Activated T-helper 17 cell treated with anti-CD3 and anti-CD28 coated beads, Interleukin-2, amount 50 U/mL, for 72 hours (primary cell): ENCODE measurements at regions not wholly inside any gene's neighbourhood (a gene's known extent, or its start where the extent isn't known, plus 50 kb on each side); places are given as distances from the start of the nearest gene placed in this dataset.

Source experiments
- ATAC-seq: fragments of 150-1000 bp; cut with Tn5 transposase; replicated peaks from 2 replicates; pipeline ENCODE4 v1.10.0; 2021; ENCODE audit warnings: mild to moderate bottlenecking, moderate library complexity
- H3K27ac Mint-ChIP-seq: one replicate; pipeline ENCODE4 v1.8.0; 2022; ENCODE audit warnings: mixed read lengths
- H3K27me3 Mint-ChIP-seq: one replicate; pipeline ENCODE4 v1.8.0; 2022; ENCODE audit warnings: mixed read lengths
- H3K36me3 Mint-ChIP-seq: one replicate; pipeline ENCODE4 v1.8.0; 2022; ENCODE audit warnings: low read depth, mild to moderate bottlenecking, mixed read lengths
- H3K4me1 Mint-ChIP-seq: one replicate; pipeline ENCODE4 v1.8.0; 2022; ENCODE audit warnings: mixed read lengths
- H3K4me3 Mint-ChIP-seq: one replicate; pipeline ENCODE4 v1.8.0; 2022; ENCODE audit warnings: mild to moderate bottlenecking, mixed read lengths
- H3K9me3 Mint-ChIP-seq: one replicate; pipeline ENCODE4 v1.8.0; 2022; ENCODE audit warnings: mixed read lengths

DNA sequence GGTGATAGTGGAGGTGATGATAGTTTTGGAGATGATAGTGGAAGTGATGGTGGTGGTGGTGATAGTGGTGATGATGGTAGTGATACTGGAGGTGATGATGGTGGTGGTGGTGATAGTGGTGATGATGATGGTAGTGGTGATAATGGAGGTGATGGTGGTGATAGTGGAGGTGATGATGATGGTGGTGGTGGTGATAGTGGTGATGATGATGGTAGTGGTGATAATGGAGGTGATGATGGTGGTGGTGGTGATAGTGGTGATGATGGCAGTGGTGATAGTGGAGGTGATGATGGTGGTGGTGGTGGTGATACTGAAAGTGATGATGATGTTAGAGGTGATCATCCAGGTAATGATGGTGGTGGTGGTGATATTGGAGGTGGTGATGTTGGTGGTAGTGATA, 570.0 kb upstream of the TMEM132C start:
- H3K36me3 Mint-ChIP-seq: no peaks in the 10 kb centered on the region
- no peak for ATAC-seq
- no peaks in the 10 kb centered on the region for H3K4me1 Mint-ChIP-seq
- H3K9me3 Mint-ChIP-seq: no peaks in the 10 kb centered on the region
- no peak overlapping the region for H3K4me3 Mint-ChIP-seq
- no peak overlapping the region for H3K27ac Mint-ChIP-seq
- no peaks in the 10 kb centered on the region for H3K27me3 Mint-ChIP-seq

DNA sequence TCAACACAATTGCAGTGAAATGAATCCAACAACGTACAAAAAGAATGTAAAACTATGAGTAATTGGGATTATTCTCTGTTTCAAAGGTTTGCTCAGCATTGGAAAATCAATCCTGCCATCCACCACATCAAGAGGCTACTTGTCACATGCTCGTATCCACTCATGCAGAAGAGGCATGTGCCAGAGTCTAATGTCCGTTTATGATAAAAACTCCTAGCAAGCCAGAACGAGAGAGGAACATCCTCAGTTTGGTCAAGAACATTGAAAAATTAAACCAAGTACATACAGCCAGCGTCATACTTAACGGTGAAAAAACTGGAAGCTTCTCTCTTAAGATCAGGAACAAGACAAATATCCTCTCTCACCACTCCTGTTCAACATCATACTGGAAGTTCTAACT, 563.9 kb upstream of the TMEM132C start:
- ATAC-seq: no peak
- Mint-ChIP-seq H3K4me3 (no peak overlapping the region), H3K36me3 (no peaks in the 10 kb centered on the region), H3K9me3 (no peaks in the 10 kb centered on the region), H3K27ac (no peak overlapping the region), H3K27me3 (no peaks in the 10 kb centered on the region), H3K4me1 (no peaks in the 10 kb centered on the region)

DNA sequence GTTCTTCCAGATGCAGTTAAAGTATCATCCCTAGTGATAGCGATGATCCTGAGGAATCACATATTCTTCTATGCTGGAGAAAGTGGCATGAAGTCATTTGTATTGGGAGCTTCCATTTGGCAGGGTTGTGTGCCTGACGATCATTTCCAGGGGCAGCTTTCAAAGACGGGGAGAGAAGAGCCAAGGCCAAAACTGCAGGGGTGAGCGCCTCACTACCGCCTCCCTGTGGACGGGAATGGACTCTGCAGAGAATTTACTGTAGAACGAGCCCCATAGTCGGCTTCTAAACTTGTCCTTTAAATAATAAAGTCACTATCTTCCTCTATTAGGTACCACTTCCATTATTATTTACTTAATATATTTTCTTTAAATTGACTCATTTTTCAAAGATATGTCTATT, 555.9 kb upstream of the TMEM132C start:
- H3K9me3 Mint-ChIP-seq: peaks cover 6% of the 10 kb centered on the region
- no peak for ATAC-seq
- H3K4me1 Mint-ChIP-seq: no peaks in the 10 kb centered on the region
- no peak overlapping the region for H3K27ac Mint-ChIP-seq
- H3K27me3 Mint-ChIP-seq: no peaks in the 10 kb centered on the region
- H3K36me3 Mint-ChIP-seq: no peaks in the 10 kb centered on the region
- H3K4me3 Mint-ChIP-seq: no peak overlapping the region

DNA sequence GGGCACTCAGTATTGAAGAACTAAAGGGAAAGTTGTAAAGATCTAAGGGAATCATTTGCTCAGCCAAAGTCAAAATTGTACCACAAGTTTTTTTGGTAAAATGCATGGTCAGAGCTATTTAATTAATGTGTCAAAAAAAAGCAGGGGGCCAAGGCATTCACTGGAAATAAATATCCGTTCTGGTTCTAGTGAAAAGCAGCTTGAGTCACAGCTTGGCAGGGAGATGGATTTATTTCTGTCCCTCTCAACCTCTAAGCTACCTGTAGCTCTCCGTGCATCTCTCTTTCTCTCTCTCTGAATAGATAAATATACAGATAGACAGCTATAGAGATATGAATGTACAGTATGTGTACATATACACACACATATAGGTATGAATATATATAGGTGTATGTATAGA, 554.4 kb upstream of the TMEM132C start:
- Mint-ChIP-seq H3K4me3 (no peak overlapping the region), H3K36me3 (no peaks in the 10 kb centered on the region), H3K27me3 (no peaks in the 10 kb centered on the region), H3K4me1 (no peaks in the 10 kb centered on the region), H3K9me3 (peaks cover 6% of the 10 kb centered on the region), H3K27ac (no peak overlapping the region)
- ATAC-seq: no peak

DNA sequence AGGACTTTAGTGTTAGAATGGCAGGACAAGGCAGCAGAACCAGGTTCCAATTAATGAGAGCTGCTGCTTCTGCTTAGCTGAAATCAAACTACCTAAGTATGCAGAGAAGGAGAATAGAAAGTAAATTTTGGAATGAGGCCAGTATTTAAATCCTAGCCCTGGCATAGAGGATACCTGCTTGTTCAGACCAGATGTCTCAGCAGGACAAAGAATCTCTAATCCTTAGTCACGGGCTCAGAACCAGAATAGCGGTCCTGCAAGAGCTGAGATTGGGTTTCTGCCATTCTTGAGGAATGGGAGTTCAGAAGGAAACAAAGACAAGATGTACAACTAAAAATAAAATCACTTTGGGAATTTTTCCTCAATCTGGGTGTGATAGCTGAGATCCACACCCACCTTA, 550.8 kb upstream of the TMEM132C start:
- H3K9me3 Mint-ChIP-seq: no peaks in the 10 kb centered on the region
- H3K4me1 Mint-ChIP-seq: no peaks in the 10 kb centered on the region
- no peaks in the 10 kb centered on the region for H3K27me3 Mint-ChIP-seq

DNA sequence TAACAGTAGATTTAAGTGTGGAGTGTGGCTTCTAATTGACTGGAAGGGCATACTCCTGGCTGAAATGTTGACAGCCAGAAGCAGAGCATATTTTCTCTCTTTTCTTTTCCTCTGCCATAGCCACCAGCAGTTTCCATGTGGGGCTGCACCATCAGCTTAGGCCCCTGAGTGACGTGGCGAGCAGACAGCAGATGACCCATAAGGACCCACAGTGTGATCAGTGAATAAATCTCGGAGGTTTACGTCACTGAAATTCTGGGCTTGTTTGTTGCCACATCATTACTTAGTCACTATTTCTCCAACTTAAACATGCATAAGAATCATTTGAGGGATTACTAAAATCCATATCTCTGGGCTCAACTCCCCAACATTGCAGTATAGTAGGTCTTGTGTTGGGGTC, 549.7 kb upstream of the TMEM132C start:
- no peaks in the 10 kb centered on the region for H3K27me3 Mint-ChIP-seq
- H3K9me3 Mint-ChIP-seq: no peaks in the 10 kb centered on the region
- H3K4me1 Mint-ChIP-seq: no peaks in the 10 kb centered on the region
- no peak overlapping the region for H3K27ac Mint-ChIP-seq
- no peak overlapping the region for H3K4me3 Mint-ChIP-seq
- ATAC-seq: no peak
- no peaks in the 10 kb centered on the region for H3K36me3 Mint-ChIP-seq

More for the DNA sequence above, 550.8 kb upstream of the TMEM132C start:
- ATAC-seq: no peak
- H3K4me3 Mint-ChIP-seq: no peak overlapping the region
- no peaks in the 10 kb centered on the region for H3K36me3 Mint-ChIP-seq
- H3K27ac Mint-ChIP-seq: no peak overlapping the region

DNA sequence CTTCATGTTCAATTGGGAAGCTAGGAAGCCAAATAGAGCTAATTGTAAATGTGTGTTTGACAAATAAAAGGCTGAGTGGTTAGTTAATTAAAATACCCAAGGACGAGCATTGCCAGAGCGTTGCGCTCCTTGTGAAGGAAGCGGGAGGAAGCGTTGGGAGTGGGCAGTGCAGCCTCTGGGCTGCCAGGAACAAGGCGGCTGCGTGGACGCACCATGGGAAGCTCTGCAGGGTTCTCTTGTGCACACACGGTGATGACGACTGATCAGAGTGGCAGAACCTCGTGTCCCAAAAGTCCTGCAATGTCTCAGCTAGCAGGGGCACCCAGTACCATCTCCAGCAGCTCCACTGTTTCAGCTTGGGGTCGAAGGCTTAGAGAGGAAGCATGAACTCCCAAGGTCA, 546.6 kb upstream of the TMEM132C start:
- H3K4me1 Mint-ChIP-seq: no peaks in the 10 kb centered on the region
- H3K36me3 Mint-ChIP-seq: no peaks in the 10 kb centered on the region

DNA sequence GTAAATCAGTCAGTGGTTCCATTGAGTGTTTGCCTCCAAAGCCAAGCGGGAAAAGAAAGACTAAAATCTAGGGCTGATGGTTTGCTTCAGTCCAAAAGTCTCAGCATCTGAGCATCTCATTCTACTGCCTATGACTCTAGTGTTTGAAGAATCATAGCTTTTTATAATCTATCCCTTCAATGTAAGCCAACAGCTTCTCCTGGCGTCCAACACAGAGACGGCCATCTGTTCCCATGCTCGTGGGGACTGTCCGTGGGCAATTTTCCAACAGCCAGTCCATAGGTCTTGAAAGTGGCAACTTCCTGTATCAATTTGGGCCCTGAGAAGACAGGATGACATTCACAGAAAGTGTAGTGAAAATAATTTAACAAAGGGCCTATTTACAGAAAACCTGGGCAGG, 544.4 kb upstream of the TMEM132C start:
- Mint-ChIP-seq H3K27me3 (no peaks in the 10 kb centered on the region), H3K36me3 (no peaks in the 10 kb centered on the region), H3K4me3 (no peak overlapping the region), H3K27ac (no peak overlapping the region), H3K4me1 (no peaks in the 10 kb centered on the region), H3K9me3 (peaks cover 4% of the 10 kb centered on the region)
- ATAC-seq: no peak

More for the DNA sequence above, 546.6 kb upstream of the TMEM132C start:
- H3K9me3 Mint-ChIP-seq: peaks cover 1% of the 10 kb centered on the region
- no peak overlapping the region for H3K4me3 Mint-ChIP-seq
- H3K27me3 Mint-ChIP-seq: no peaks in the 10 kb centered on the region
- H3K27ac Mint-ChIP-seq: no peak overlapping the region
- ATAC-seq: no peak

DNA sequence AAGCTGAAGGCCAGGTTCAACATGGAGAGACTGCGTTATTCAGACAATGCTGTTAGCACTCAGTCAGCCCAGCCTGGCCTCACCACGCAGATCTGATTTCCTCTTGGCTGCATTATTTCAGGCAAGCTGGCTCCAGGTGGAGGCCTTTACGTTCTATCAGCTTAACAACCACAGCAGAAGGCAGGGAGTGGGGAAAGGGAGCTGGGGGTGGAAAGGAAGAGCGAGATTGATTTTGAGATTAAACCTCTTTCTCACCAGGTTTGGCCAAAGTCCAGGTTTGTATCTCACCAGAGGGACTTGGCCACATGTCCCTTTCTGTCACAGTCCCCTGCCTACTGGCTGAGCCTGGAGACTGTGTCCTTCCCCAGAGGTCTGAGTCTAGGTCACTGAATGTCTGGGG, 543.7 kb upstream of the TMEM132C start:
- ATAC-seq: no peak
- Mint-ChIP-seq H3K9me3 (peaks cover 4% of the 10 kb centered on the region), H3K36me3 (no peaks in the 10 kb centered on the region), H3K4me1 (no peaks in the 10 kb centered on the region), H3K4me3 (no peak overlapping the region), H3K27ac (no peak overlapping the region), H3K27me3 (no peaks in the 10 kb centered on the region)

DNA sequence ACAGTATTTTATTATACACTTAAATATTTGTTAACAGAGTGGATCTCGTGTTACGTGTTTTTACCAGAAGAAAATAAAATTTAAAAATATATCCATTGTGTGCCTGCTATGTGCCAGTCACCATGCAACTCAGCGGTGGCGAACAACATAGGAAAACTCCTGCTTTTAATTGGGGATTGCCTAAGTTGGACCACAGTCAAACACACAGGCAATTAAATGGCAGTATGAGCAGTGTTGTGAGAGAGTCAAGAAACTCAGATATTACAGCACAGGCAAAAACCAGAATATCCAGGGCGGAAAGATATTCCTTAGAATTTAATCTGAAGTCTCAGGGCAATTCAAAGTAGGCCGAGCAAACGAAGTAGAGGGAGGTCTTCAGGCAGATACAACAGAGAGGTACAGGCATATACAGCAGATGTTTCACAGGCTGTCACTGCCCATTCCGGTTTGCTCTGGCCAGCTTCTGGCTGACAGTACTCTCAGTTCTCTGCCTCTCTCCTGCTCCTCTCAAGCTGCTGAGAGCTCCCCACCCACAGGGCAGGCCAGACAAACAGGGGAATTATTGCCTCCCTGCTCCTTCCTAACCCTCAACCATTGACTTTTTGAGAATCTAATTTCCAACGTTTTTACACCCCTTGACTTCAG, 540.2 kb upstream of the TMEM132C start:
- Mint-ChIP-seq H3K4me3 (no peak overlapping the region), H3K36me3 (no peaks in the 10 kb centered on the region)

DNA sequence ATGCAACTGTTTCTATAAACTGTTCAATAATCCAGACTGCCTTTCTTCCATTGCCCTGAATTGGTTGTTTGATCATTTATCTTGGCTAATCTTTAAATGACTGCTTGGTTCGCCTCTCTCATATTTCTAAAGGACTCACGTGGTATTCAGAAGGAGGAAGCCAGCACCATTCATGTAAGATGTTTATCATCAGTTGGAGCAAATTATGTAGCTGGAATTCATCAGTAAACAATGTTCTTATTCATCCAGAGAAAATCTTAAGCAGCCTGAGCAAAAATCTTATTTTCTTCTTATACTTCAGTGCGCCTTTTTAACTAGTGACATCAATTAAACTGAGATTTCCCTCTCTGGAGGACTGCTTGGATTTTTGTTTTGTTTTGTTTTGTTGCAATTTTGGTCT, 538.7 kb upstream of the TMEM132C start:
- no peak for ATAC-seq
- H3K4me1 Mint-ChIP-seq: no peaks in the 10 kb centered on the region
- no peak overlapping the region for H3K4me3 Mint-ChIP-seq
- peaks cover 12% of the 10 kb centered on the region for H3K9me3 Mint-ChIP-seq
- no peaks in the 10 kb centered on the region for H3K27me3 Mint-ChIP-seq
- no peak overlapping the region for H3K27ac Mint-ChIP-seq
- H3K36me3 Mint-ChIP-seq: no peaks in the 10 kb centered on the region

More for the DNA sequence above, 540.2 kb upstream of the TMEM132C start:
- Mint-ChIP-seq H3K27ac (no peak overlapping the region), H3K4me1 (no peaks in the 10 kb centered on the region), H3K27me3 (no peaks in the 10 kb centered on the region), H3K9me3 (peaks cover 10% of the 10 kb centered on the region)
- no peak for ATAC-seq

DNA sequence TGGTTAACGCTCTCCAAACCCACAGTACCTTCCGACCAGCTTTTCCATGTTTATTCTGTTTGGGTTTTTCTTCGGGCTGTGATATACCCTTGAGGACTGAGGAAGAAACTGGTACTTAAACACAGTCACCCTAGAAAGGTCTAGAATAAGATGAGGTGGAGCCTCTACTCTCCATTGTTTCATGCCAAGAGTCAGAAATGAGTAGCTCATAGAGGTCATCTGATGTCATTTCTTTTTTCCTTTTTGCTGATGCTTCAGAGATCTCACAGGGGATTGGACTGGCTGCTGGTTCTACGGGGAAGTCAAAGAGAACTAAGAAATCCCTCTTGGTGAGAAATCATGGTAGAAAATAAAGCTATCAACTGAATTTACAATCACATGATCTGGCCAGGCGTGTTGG, 538.2 kb upstream of the TMEM132C start:
- Mint-ChIP-seq H3K27me3 (no peaks in the 10 kb centered on the region), H3K9me3 (peaks cover 14% of the 10 kb centered on the region), H3K4me3 (no peak overlapping the region), H3K27ac (no peak overlapping the region), H3K36me3 (no peaks in the 10 kb centered on the region), H3K4me1 (no peaks in the 10 kb centered on the region)
- ATAC-seq: no peak

DNA sequence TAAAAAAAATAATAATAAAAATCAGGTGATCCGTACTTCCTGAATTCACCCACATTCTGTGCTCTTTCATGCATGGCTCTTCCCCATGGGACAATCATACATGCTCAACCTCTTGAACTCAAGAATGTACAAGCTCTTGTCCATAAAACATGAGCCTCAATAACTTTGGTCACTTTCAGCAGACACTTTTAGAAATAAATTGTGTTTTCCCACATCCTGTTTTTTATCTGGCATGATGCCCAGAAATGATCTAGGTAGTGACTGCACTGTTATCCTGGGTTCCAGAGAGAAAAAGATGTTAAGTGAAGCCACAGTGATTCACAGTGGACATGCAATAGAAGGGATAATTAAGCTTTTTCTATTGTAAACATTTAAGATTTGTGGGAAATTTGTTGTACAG, 537.6 kb upstream of the TMEM132C start:
- Mint-ChIP-seq H3K9me3 (peaks cover 14% of the 10 kb centered on the region), H3K36me3 (no peaks in the 10 kb centered on the region), H3K27me3 (no peaks in the 10 kb centered on the region), H3K4me1 (no peaks in the 10 kb centered on the region), H3K27ac (no peak overlapping the region), H3K4me3 (no peak overlapping the region)
- no peak for ATAC-seq

DNA sequence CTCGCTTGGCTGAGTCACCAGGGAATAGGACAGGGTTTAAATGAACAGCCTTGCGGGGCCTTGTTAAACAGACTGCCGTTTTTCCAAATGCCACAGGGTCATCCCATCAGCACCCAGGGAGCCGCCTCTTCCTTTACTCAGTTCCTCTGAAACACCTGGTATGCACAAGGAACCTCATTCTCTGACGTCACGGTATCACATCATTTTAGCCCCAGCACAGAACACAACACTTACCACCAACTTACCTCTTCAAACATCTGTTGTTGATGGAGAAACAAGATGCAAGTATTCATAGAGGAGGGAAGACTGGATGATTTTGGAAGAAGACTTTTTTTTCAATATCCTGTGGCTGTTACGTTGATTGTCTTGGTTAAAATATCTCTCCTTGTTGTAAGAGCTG, 535.3 kb upstream of the TMEM132C start:
- Mint-ChIP-seq H3K4me3 (no peak overlapping the region), H3K36me3 (no peaks in the 10 kb centered on the region), H3K27me3 (no peaks in the 10 kb centered on the region), H3K27ac (no peak overlapping the region), H3K4me1 (no peaks in the 10 kb centered on the region), H3K9me3 (peaks cover 15% of the 10 kb centered on the region)
- ATAC-seq: no peak

DNA sequence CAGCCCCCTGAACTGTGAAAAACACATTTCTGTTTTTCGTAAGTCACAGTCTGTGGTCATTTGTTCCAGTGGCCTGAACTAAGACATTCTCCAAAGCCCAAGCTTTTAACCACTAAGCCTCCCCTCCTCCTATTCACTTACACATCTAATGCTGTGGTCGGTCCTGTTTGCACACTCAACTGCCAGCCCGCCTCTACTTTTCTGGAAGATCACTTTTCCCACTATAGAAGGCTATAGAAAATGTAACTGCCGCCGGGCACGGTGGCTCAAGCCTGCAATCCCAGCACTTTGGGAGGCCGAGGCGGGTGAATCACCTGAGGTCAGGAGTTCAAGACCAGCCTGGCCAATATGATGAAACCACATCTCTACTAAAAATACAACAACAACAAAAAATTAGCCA, 524.7 kb upstream of the TMEM132C start:
- ATAC-seq: no peak
- no peaks in the 10 kb centered on the region for H3K36me3 Mint-ChIP-seq
- H3K9me3 Mint-ChIP-seq: peaks cover 4% of the 10 kb centered on the region
- no peak overlapping the region for H3K4me3 Mint-ChIP-seq
- no peaks in the 10 kb centered on the region for H3K27me3 Mint-ChIP-seq
- H3K27ac Mint-ChIP-seq: no peak overlapping the region
- H3K4me1 Mint-ChIP-seq: no peaks in the 10 kb centered on the region
